ENCODE measurements at regions not wholly inside any gene's neighbourhood (a gene's known extent, or its start where the extent isn't known, plus 50 kb on each side); places are given as distances from the start of the nearest gene placed in this dataset.

DNA sequence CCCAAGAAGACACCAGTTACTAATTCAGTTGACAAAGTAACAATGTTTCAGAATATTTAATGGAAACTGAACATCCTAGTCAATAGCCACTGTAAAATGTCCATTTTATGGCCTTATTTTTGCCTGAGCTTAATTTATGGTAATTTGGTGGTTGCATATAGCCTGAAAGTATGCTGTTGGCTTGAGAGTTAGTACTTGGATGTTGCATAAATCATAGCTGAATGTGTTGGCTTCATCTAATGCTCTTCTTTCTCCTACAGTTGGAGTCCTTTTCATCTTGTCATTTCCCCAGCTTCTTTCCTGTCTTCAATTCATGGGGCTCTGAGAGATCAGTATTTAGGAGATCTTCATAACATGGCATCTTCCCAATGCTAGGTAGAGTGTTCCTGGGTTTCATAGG, 164.6 kb downstream of the MAT2B start:
- intact Hi-C loops (cut with DNase I; ENCODE audit: low total_unique reads): no loop called here
- H3K36me3 ChIP-seq: no peaks in the 10 kb centered on the region
- H3K27ac ChIP-seq: no peak overlapping the region
- no peaks in the 10 kb centered on the region for H3K4me1 ChIP-seq
- TF ChIP-seq, protein P1, sequence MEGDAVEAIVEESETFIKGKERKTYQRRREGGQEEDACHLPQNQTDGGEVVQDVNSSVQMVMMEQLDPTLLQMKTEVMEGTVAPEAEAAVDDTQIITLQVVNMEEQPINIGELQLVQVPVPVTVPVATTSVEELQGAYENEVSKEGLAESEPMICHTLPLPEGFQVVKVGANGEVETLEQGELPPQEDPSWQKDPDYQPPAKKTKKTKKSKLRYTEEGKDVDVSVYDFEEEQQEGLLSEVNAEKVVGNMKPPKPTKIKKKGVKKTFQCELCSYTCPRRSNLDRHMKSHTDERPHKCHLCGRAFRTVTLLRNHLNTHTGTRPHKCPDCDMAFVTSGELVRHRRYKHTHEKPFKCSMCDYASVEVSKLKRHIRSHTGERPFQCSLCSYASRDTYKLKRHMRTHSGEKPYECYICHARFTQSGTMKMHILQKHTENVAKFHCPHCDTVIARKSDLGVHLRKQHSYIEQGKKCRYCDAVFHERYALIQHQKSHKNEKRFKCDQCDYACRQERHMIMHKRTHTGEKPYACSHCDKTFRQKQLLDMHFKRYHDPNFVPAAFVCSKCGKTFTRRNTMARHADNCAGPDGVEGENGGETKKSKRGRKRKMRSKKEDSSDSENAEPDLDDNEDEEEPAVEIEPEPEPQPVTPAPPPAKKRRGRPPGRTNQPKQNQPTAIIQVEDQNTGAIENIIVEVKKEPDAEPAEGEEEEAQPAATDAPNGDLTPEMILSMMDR (IDR thresholded peaks at IDR 0.05): no peak
- no peak for DNase-seq
- no peak overlapping the region for H3K4me3 ChIP-seq
- no peaks in the 10 kb centered on the region for H3K27me3 ChIP-seq
- H3K9me3 ChIP-seq: no peaks in the 10 kb centered on the region

DNA sequence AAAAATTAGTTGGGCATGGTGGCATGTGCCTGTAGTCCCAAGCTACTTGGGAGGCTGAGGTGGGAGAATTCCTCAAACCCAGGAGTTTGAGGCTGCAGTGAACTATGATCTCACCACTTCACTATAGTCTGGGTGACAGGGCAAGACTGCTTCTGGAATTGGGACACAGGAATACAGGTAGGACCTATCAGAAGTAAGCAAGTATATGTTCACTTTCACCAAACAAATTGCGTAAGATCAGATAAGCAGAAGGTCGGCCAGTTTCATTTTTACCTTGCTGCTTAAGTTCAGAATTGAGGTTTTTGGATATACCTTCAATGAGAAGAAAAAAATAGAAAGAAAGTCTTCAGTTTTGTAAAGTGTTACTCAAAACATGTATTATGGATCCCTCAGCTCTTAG, 171.7 kb downstream of the MAT2B start:
- Histone ChIP-seq H3K4me1 (no peaks in the 10 kb centered on the region), H3K9me3 (no peaks in the 10 kb centered on the region), H3K27ac (no peak overlapping the region), H3K27me3 (no peaks in the 10 kb centered on the region), H3K36me3 (no peaks in the 10 kb centered on the region), H3K4me3 (no peak overlapping the region)
- intact Hi-C loops (cut with DNase I; ENCODE audit: low total_unique reads): no loop called here
- no peak for DNase-seq
- TF ChIP-seq, protein P1 (IDR thresholded peaks at IDR 0.05): no peak

DNA sequence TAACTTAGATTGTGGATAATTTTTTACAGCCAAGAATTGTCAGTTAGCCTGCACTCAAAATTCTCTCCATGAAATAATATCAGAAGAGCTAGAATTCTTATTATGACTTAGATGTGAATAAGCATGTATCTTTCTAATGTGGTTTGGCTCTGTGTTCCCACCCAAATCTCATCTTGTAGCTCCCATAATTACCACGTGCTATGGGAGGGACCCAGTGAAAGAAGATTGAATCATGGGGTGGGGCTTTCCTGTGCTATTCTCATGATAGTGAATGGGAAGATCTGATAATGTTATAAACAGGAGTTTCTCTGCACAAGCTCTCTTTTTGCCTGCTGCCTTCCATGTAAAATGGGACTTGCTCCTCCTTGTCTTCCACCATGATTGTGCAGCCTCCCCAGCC, 176.8 kb downstream of the MAT2B start:
- intact Hi-C loops (cut with DNase I; ENCODE audit: low total_unique reads): no loop called here
- H3K9me3 ChIP-seq: no peaks in the 10 kb centered on the region
- no peak overlapping the region for H3K4me3 ChIP-seq
- H3K36me3 ChIP-seq: no peaks in the 10 kb centered on the region
- no peak overlapping the region for H3K27ac ChIP-seq
- DNase-seq: no peak
- no peaks in the 10 kb centered on the region for H3K4me1 ChIP-seq
- no peaks in the 10 kb centered on the region for H3K27me3 ChIP-seq
- TF ChIP-seq, protein P1 (IDR thresholded peaks at IDR 0.05): no peak

DNA sequence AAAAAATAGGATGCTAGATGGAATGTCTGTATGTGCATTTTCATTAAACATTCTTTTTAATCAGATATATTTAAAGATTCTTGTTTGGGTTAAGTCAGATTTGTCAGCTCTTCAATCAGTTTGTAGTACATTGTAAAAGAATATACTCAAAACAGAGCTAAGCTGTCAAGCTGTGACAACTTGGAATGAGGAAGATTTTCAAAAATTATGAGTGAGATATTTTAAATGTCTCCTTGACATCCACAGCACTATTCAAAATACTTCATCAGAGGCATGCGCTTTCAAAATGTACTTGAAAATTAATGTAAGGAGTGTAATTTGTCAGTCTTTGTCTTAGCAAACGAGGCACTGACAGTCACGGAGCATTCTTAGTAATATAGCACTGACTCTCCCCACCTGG, 182.0 kb downstream of the MAT2B start:
- no peaks in the 10 kb centered on the region for H3K4me1 ChIP-seq
- intact Hi-C loops (cut with DNase I; ENCODE audit: low total_unique reads): no loop called here
- no peaks in the 10 kb centered on the region for H3K9me3 ChIP-seq
- H3K27me3 ChIP-seq: no peaks in the 10 kb centered on the region
- H3K36me3 ChIP-seq: no peaks in the 10 kb centered on the region
- TF ChIP-seq, protein P1 (IDR thresholded peaks at IDR 0.05): no peak
- H3K4me3 ChIP-seq: no peak overlapping the region
- no peak for DNase-seq
- H3K27ac ChIP-seq: no peak overlapping the region

DNA sequence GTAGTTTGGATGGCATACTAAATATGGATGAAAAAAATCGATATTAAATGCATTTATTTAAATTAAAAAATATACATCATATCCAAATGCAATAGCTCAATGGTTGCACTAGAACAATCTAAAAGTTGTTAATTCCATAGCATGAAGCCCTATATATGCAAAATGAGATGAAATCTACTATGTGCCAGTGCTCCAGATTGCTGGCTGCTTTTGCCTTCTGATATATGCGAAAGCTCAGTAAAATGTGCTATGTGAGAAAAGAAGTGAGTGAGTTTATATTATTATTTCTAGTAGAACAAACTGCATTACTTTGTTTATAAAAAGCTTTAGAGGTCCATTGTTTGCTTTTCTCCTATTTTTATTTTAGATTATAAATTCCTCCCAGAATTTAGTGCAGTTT, 186.7 kb downstream of the MAT2B start:
- H3K9me3 ChIP-seq: no peaks in the 10 kb centered on the region
- no peaks in the 10 kb centered on the region for H3K4me1 ChIP-seq
- no peak overlapping the region for H3K4me3 ChIP-seq
- H3K27ac ChIP-seq: no peak overlapping the region
- H3K36me3 ChIP-seq: no peaks in the 10 kb centered on the region
- peaks cover 0 to 4% of the 10 kb centered on the region in 2 donors for H3K27me3 ChIP-seq
- DNase-seq: no peak
- intact Hi-C loops (cut with DNase I; ENCODE audit: low total_unique reads): no loop called here
- TF ChIP-seq, protein P1 (IDR thresholded peaks at IDR 0.05): no peak

Measured in tibial artery (tissue), 4 donors.